NCI-H82 (cell line): ENCODE measurements at regions not wholly inside any gene's neighbourhood (a gene's known extent, or its start where the extent isn't known, plus 50 kb on each side); places are given as distances from the start of the nearest gene placed in this dataset.

ENCODE experiments used
- DNase-seq: peaks from one replicate; lab custom pipeline; 2025; lab: John Stamatoyannopoulos, UW

- DNase-seq: no peak
These were observed 90.7 kb upstream of the MYL2 start for GRCh38 chr12:111010916-111011657.

- DNase-seq: no peak
These were observed 89.7 kb upstream of the MYL2 start for GRCh38 chr12:111010061-111010460.

GRCh38 chr12:111006621-111007020 is 86.2 kb upstream of the MYL2 start:
- DNase-seq: peak; percentile 78

- DNase-seq: no peak
These were observed 78.6 kb upstream of the MYL2 start for GRCh38 chr12:110998971-110999370.

- DNase-seq: peak; percentile 68
These were observed 77.8 kb upstream of the MYL2 start for GRCh38 chr12:110998165-110998564.

- no peak for DNase-seq
These were observed 76.0 kb upstream of the MYL2 start for GRCh38 chr12:110996415-110996814.

GRCh38 chr12:110995615-110996014 is 75.2 kb upstream of the MYL2 start:
- no peak for DNase-seq

- no peak for DNase-seq
These were observed 74.6 kb upstream of the MYL2 start for GRCh38 chr12:110995016-110995415.

- peak; percentile 37 for DNase-seq
These were observed 73.1 kb upstream of the MYL2 start for GRCh38 chr12:110993434-110993833.

GRCh38 chr12:110992909-110993308 is 72.5 kb upstream of the MYL2 start:
- no peak for DNase-seq

- no peak for DNase-seq
These were observed 63.4 kb upstream of the MYL2 start for GRCh38 chr12:110983811-110984210.

GRCh38 chr12:110972866-110973265 is 52.5 kb upstream of the MYL2 start:
- no peak for DNase-seq

- DNase-seq: no peak
These were observed 51.6 kb upstream of the MYL2 start for GRCh38 chr12:110971936-110972335.

- no peak for DNase-seq
These were observed 51.0 kb upstream of the MYL2 start for GRCh38 chr12:110971189-110971920.
